GM12872 (cell line): ENCODE measurements at regions not wholly inside any gene's neighbourhood (a gene's known extent, or its start where the extent isn't known, plus 50 kb on each side); places are given as distances from the start of the nearest gene placed in this dataset.

Experiments
- TF ChIP-seq, protein P1 (sequence below): IDR thresholded peaks from 3 replicates; pipeline ENCODE4 v1.5.1; 2011; ENCODE audit warnings: low read depth, mild to moderate bottlenecking, low read length, moderate library complexity; ENCODE audit not compliant: insufficient read depth

DNA sequence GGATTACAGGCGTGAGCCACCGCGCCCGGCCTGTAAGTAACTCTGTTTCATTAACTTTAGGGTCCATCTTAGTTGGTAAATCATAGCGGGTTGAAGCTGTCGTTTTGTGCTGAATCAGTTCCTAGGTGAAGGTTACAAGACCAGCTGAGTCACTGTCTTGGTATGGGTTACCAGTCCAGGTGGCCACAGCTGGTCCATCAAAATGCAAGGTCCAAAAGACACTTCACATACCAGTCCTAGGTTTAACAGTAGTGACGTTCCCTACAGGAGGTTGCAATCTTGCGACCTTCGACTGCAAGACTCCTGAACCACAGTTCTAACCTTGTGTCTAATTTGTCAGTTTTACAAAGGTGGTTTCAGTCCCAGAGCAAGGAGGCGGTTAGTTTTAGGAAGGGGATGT, 160.1 kb upstream of the ATP10A start:
- TF ChIP-seq, protein P1, sequence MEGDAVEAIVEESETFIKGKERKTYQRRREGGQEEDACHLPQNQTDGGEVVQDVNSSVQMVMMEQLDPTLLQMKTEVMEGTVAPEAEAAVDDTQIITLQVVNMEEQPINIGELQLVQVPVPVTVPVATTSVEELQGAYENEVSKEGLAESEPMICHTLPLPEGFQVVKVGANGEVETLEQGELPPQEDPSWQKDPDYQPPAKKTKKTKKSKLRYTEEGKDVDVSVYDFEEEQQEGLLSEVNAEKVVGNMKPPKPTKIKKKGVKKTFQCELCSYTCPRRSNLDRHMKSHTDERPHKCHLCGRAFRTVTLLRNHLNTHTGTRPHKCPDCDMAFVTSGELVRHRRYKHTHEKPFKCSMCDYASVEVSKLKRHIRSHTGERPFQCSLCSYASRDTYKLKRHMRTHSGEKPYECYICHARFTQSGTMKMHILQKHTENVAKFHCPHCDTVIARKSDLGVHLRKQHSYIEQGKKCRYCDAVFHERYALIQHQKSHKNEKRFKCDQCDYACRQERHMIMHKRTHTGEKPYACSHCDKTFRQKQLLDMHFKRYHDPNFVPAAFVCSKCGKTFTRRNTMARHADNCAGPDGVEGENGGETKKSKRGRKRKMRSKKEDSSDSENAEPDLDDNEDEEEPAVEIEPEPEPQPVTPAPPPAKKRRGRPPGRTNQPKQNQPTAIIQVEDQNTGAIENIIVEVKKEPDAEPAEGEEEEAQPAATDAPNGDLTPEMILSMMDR = no peak

DNA sequence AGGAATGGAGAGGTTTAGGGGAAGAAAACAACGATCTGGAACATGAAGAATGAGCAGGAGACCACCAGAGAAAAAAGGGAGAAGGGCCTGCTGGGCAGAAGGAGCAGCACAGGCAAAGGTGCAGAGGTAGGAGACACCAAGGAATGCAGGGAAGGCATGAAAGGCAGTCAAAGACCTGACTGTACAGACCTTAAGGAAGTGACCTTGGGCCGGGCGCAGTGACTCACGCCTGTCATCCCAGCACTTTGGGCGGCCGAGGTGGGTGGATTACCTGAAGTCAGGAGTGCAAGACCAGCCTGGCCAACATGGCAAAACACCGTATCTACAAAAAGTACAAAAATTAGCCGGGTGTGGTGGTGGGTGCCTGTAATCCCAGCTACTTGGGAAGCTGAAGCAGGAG, 157.7 kb upstream of the ATP10A start:
- TF ChIP-seq, protein P1 = no peak

DNA sequence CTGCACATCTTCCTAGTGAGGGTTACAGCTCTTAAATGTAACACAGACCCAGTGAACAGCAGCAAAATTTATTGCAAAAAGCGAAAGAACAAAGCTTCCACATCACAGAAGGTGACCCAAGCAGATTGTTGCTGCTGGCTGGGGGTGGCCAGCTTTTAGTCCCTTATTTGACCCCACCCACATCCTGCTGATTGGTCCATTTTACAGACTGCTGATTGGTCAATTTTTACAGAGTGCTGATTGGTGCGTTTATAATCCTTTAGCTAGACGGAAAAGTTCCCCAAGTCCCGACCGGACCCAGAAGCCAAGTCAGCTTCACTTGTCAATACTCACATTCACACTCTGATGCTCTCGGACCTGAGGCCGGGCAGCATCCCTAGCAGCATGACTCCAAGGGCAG, 154.5 kb upstream of the ATP10A start:
- TF ChIP-seq, protein P1 = no peak

DNA sequence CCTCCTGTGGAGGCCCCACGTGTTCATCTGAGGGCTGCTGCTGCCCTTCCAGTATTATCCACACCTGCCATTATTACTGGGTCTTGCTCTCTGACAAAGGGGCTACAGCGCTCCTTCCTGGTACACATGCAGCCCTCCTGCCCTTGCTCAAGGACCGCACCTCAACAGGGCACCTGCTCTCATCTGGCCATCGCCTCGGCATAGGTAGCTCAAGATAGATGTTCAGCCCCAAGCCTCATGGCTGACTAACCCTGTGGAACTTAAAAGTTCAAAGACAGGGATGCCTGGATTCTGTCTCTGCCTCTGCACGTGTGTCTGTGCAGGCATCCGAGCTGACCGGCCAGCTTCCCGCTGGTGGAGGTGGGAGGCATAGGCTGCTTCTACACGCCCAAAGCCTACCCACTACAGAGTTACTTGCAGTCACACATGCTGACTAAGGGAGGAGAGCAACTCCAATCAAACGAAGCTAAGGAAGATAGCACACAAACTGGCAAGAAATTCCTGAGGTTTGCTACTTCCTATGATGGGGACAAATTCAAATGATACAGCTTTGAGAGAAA, 152.5 kb upstream of the ATP10A start:
- TF ChIP-seq, protein P1 = no peak

DNA sequence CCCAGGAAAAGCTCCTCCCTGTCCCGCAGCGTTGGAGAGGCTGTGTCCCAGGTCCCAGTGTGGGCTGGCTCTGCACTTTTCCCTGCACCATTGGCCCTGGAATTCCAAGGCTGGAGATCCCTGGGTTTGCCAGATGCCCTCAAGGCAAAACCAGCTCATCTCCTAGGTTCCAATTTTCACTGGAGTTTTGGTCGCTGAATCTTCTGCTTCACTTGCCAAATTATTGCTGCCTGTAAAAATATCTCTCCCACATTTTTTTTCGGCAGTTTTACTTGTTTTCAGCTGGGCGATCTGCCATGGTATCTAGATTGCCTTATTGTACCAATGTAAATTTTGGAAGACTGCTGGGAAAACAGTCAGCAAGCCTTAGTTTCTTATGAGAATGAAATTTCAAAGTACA, 150.9 kb upstream of the ATP10A start:
- TF ChIP-seq, protein P1 = no peak

DNA sequence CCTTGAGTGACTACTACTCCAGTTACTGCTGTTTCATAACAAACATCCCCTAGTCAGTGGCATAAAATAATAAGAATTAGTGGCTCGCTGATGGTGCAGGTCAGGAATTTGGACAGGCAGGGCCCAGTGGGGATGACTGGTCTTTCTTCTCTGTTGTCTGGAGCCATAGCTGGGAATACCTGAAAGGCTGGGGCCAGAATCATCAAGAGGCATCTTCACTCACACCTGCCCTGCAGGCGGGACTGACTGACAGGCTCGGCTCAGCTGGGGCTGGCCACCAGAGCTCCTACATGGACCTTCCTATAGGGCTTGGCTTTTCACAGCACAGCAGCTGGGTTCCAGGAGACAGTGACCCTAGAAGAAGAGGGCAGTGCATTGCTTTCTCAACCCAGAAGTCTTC, 148.8 kb upstream of the ATP10A start:
- TF ChIP-seq, protein P1 = no peak

DNA sequence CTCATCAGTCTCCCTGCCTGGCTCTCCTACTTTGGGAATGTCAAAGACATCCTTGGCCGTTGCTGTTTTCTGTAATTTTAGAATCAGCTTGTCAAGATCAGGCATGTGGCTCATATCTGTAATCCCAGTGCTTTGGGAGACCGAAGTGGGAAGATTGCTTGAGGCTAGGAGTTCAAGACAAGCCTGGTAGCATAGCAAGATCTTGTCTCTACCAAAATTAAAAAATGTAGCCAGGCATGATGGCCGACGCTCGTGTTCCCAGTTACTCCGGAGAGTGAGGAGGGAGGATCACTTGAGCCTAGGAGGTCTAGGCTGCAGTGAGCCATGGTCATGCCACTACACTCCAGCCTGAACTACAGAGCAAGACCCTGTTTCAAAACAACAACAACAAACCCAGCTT, 144.0 kb upstream of the ATP10A start:
- TF ChIP-seq, protein P1 = no peak
